AG09319 (cell line): ENCODE measurements at regions not wholly inside any gene's neighbourhood (a gene's known extent, or its start where the extent isn't known, plus 50 kb on each side); places are given as distances from the start of the nearest gene placed in this dataset.
"Not testable (repeated sequence)": the region's sequence is repeated elsewhere in the genome, so short reads cannot be mapped to it uniquely, and the experiment has no call there.

Source experiments
- DNase-seq: peaks from one replicate; pipeline ENCODE4 v3.0.0-alpha.2; 2010; ENCODE audit warnings: low read depth; ENCODE audit errors: extremely low read depth
- TF ChIP-seq, protein P1 (sequence below): IDR thresholded peaks from 2 replicates; pipeline ENCODE4 v1.5.1; 2011; ENCODE audit warnings: low read depth, mild to moderate bottlenecking, inconsistent platforms, low read length, moderate library complexity

DNA sequence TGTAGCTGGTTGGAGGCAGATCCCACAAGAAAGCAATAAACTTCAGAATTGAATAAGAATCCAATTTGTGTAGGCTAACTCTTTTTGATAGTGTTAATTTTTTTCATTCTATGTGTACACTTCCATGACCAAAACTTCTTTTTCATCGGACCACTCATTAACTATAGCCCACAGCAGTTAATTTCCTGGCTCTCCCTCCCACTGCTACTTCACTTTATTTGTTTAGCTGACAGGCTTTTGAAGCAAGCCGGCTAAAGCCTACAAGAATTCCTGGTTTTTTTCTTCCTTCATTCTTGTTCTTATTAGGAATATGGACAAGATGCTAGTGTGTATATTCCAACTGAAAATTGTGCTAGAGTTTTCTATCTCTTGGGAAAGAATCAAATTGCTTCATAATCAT lies 329.2 kb upstream of the CCNH start:
- TF ChIP-seq, protein P1, sequence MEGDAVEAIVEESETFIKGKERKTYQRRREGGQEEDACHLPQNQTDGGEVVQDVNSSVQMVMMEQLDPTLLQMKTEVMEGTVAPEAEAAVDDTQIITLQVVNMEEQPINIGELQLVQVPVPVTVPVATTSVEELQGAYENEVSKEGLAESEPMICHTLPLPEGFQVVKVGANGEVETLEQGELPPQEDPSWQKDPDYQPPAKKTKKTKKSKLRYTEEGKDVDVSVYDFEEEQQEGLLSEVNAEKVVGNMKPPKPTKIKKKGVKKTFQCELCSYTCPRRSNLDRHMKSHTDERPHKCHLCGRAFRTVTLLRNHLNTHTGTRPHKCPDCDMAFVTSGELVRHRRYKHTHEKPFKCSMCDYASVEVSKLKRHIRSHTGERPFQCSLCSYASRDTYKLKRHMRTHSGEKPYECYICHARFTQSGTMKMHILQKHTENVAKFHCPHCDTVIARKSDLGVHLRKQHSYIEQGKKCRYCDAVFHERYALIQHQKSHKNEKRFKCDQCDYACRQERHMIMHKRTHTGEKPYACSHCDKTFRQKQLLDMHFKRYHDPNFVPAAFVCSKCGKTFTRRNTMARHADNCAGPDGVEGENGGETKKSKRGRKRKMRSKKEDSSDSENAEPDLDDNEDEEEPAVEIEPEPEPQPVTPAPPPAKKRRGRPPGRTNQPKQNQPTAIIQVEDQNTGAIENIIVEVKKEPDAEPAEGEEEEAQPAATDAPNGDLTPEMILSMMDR, result no peak
- no peak for DNase-seq

DNA sequence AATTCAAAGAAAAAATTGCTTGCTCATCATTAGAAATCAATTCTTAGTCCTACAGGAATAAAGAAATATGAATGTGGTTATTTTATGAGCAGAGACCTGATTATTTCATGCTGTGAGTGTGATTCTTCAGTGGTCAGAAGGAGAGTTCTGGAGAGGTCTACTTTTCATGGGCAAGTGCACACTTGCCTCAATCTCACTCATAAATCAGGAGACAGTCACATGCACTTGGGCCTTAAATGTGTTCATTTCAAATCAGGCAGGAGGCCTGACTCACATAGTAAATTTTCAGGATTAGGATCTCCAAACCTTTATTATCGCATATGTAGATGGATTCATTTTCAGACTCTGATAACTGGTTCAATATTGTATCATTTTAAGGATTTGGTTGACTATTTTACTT lies 323.2 kb upstream of the CCNH start:
- TF ChIP-seq, protein P1, result no peak
- no peak for DNase-seq

DNA sequence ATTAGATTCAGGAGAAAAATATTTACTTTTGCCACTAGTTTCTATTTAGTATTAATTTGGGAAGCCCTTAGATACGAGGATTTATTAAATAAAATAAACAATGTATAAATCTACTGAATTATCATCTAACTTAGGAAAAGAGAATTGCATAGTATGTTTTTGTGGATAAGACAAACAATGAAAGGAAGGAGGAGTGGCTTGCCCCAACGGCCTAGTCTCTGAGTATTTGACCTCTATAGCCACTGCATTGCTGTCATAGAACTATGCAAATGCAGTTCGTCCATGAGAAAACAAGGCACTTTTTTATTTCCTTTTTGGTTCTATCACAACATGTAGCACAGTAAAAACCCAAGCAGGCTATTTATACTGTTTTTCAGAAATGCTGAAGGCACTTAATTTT lies 321.2 kb upstream of the CCNH start:
- TF ChIP-seq, protein P1, result no peak
- no peak for DNase-seq

DNA sequence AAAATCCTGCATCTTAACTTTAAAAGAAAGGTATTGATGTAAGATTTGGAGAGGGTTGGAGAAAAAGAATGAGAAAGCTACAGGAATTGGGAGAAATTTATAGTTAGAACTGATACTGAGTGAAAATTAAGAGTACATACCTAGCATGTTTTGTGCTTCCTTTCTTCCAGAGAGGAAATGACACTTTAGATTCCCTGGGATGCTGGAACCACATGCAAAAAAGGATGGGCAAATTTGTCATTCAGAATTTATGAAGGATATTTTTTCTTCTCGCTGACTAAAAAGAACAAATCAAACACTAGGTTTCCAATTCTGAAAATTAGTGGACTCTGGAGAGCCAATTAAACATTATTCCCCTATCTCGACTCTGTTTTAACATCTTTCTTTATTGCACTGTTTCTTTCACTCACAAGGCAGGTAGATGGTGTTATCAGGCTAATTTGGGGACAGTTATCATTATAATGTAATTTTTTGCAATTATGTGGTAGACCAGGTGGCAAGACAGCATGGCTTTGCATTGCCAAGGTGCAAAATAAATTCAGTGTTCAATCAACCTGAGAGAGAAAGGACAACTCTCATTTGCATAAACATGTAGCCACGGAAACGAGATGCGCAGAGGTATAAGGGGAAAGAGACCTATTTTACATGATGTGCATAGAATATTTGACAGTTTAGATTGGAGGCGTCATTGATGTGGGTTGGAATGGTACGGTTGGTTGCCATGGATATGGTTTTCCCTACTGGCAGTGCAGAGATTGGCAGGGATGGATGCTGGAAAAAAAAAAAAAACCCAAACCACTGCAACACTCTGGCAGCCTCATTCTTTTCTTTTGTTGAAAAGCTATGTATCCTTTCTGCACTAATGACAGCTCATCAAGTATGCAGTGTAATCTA lies 320.4 kb upstream of the CCNH start:
- DNase-seq, result no peak
- TF ChIP-seq, protein P1, result no peak

DNA sequence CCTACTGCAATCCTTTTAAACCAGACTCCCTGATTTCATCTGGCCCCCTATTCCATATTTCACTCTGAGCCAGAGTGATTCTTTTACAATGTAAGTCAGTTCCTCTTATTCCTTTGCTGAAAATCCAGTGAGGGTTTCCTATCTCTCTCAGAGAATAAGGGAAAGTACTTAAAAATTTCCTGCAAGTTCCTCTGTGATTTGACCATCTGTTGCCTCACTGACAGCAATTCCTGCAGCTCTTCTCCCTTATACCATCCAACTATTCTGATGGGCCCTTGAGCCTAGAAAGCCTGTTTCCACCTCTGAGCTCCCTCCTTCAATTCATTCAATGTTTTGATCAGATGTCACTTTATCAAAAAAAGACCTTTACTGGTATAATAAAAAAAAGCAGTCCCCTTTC lies 317.1 kb upstream of the CCNH start:
- TF ChIP-seq, protein P1, result no peak
- no peak for DNase-seq

DNA sequence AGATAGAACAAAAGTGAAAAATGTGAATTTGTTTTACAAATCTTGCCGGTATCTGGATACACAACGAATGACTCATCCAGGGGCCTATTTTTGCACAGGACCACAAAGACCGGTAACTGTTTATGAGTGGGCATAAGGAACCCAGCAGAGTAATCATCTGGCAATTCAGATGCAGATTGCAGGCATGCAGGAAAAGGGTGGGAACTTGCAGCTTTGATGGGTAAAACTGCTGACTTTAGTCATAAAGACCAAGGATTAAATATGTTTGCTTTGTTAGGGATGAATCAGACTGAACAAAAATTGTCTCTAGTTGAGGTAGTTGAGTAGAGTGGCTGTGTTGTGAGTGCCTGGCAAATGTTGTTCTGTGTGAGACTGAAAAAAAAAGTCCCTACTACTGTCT lies 309.6 kb upstream of the CCNH start:
- TF ChIP-seq, protein P1, result no peak
- DNase-seq, result peak; percentile 4

DNA sequence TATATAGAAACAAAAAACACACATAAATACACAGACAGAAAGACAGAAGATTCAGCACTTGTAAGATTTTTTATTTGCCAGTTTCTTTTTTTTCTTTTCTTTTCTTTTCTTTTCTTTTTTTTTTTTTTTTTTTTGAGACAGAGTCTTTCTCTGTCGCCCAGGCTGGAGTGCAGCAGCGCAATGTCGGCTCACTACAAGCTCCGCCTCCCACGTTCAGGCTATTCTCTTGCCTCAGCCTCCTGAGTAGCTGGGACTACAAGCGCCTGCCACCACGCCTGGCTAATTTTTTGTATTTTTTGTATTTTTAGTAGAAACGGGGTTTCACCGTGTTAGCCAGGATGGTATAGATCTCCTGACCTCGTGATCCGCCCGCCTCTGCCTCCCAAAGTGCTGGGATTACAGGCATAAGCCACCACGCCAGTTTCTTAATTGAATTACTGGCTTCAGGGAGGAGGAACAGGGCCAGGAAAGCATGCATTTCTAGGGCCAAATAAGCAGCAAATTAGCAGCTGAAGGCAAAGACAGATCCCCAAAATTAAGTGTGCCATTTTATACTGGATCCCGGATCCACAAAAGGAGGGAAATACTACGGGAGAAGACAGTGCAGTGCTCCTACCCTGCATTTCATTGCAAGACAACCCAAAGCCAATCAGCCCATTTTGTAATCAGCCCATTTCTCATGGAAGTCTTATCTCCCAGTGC lies 305.6 kb upstream of the CCNH start:
- not testable (repeated sequence) for DNase-seq
